ENCODE measurements at regions not wholly inside any gene's neighbourhood (a gene's known extent, or its start where the extent isn't known, plus 50 kb on each side); places are given as distances from the start of the nearest gene placed in this dataset.

- DNase-seq, result no peak
Measured at GRCh38 chr2:220513573-220514288, 886.3 kb downstream of the SLC4A3 start.

GRCh38 chr2:220521551-220521950, 894.1 kb downstream of the SLC4A3 start:
- no peak for DNase-seq

- DNase-seq, result no peak
Measured at GRCh38 chr2:220528180-220528675, 900.8 kb downstream of the SLC4A3 start.

- no peak for DNase-seq
Measured at GRCh38 chr2:220531216-220531615, 903.8 kb downstream of the SLC4A3 start.

GRCh38 chr2:220533485-220533884, 906.1 kb downstream of the SLC4A3 start:
- DNase-seq, result no peak

GRCh38 chr2:220539481-220539880, 912.1 kb downstream of the SLC4A3 start:
- DNase-seq, result no peak

- DNase-seq, result no peak
Measured at GRCh38 chr2:220544049-220544448, 916.6 kb downstream of the SLC4A3 start.

GRCh38 chr2:220550995-220551700, 923.7 kb downstream of the SLC4A3 start:
- no peak for DNase-seq

GRCh38 chr2:220552790-220553535, 925.5 kb downstream of the SLC4A3 start:
- DNase-seq, result no peak

GRCh38 chr2:220555961-220556630, 928.7 kb downstream of the SLC4A3 start:
- no peak for DNase-seq

GRCh38 chr2:220556658-220557057, 929.2 kb downstream of the SLC4A3 start:
- DNase-seq, result no peak

- no peak for DNase-seq
Measured at GRCh38 chr2:220560192-220560591, 932.8 kb downstream of the SLC4A3 start.

- DNase-seq, result no peak
Measured at GRCh38 chr2:220562375-220563140, 935.1 kb downstream of the SLC4A3 start.

GRCh38 chr2:220568296-220568695, 940.9 kb downstream of the SLC4A3 start:
- no peak for DNase-seq

- no peak for DNase-seq
Measured at GRCh38 chr2:220569112-220569897, 941.9 kb downstream of the SLC4A3 start.

GRCh38 chr2:220572385-220572784, 945.0 kb downstream of the SLC4A3 start:
- no peak for DNase-seq

- DNase-seq, result no peak
Measured at GRCh38 chr2:220574038-220574437, 946.6 kb downstream of the SLC4A3 start.

- no peak for DNase-seq
Measured at GRCh38 chr2:220575963-220576362, 948.5 kb downstream of the SLC4A3 start.

- no peak for DNase-seq
Measured at GRCh38 chr2:220579452-220579851, 952.0 kb downstream of the SLC4A3 start.

- DNase-seq, result no peak
Measured at GRCh38 chr2:220580113-220580512, 952.7 kb downstream of the SLC4A3 start.

- DNase-seq, result no peak
Measured at GRCh38 chr2:220583725-220584124, 956.3 kb downstream of the SLC4A3 start.
